HepG2 (cell line): ENCODE measurements at regions not wholly inside any gene's neighbourhood (a gene's known extent, or its start where the extent isn't known, plus 50 kb on each side); places are given as distances from the start of the nearest gene placed in this dataset.

Experiments
- ATAC-seq: fragments of 200-7000 bp; cut with Tn5 transposase; 3 replicates; pipeline ENCODE4 v1.9.1; 2020; ENCODE audit warnings: mild to moderate bottlenecking, moderate library complexity
- BruUV-seq: library from RNA; stranded (reverse); fragments of 400-500 nt; replicated peaks from 2 replicates; lab custom pipeline; 2021; lab: Mats Ljungman, UMichigan
- CTCF ChIA-PET: fragments of 300-600 bp; formaldehyde crosslinking; extraction: SDS; loops from one replicate; lab custom pipeline; 2021; ENCODE audit warnings: low total read pairs, inconsistent platforms, low intra/inter-chr PET ratio; lab: Yijun Ruan, JAX
- POLR2A ChIA-PET: fragments of 350-600 bp; sonication (Branson Sonifier 250); formaldehyde crosslinking; loops from one replicate; lab custom pipeline; 2020; ENCODE audit warnings: antibody characterized with exemption, inconsistent platforms; lab: Yijun Ruan, JAX
- DNase-seq: peaks from one replicate; pipeline ENCODE4 v3.0.0-alpha.2; 2015; ENCODE audit warnings: low spot score
- FAIRE-seq: peaks from 3 replicates; lab custom pipeline; 2011; peaks lifted over from hg19 to GRCh38; lab: Jason Lieb, UNC
- H2AFZ ChIP-seq: one replicate; pipeline ENCODE4 v1.6.1; 2011; ENCODE audit warnings: low read length, inconsistent platforms
- H3K27ac ChIP-seq: fragments of 300-600 bp; 3 replicates; pipeline ENCODE4 v1.8.0; 2011; ENCODE audit warnings: mixed run types, mild to moderate bottlenecking, mixed read lengths, low read length, inconsistent platforms; ENCODE audit not compliant: insufficient read depth; ENCODE audit errors: extremely low read length
- H3K27me3 ChIP-seq, 2 experiments: fragments of 200-600 bp in 1 of 2; 2 replicates in 1 of 2; 3 replicates in 1 of 2; pipeline versions ENCODE4 v1.6.0 to v1.8.0; 2011; ENCODE audit warnings: low read length in 2 of 2, mild to moderate bottlenecking in 2 of 2, moderate library complexity in 2 of 2, inconsistent platforms in 1 of 2; ENCODE audit not compliant: insufficient read depth in 2 of 2, control insufficient read depth in 1 of 2
- H3K36me3 ChIP-seq, 2 experiments: fragments of 200-600 bp in 1 of 2; replicated peaks in 1 of 2; 2 replicates in 1 of 2; 3 replicates in 1 of 2; pipeline versions ENCODE4 v1.5.1 to v1.8.0; 2011; ENCODE audit warnings: low read length in 2 of 2, inconsistent platforms in 1 of 2; ENCODE audit not compliant: insufficient read depth in 2 of 2, control insufficient read depth in 1 of 2
- H3K4me1 ChIP-seq: 2 replicates; pipeline ENCODE4 v1.5.1; 2012; ENCODE audit warnings: low read length, inconsistent platforms; ENCODE audit not compliant: insufficient read depth
- H3K4me2 ChIP-seq: 2 replicates; pipeline ENCODE4 v1.6.0; 2011; ENCODE audit warnings: low read depth, low read length, inconsistent platforms
- H3K4me3 ChIP-seq, 3 experiments: fragments of 200-600 bp in 1 of 3; sonication (generic), shearing (Covaris generic) in 1 of 3; replicated peaks in 1 of 3; 2 replicates each; pipeline ENCODE4 v1.5.1; 2011 to 2016; ENCODE audit warnings: low read length in 3 of 3, inconsistent platforms in 2 of 3, low read depth in 2 of 3, mild to moderate bottlenecking in 2 of 3, control low read depth in 1 of 3, mixed read lengths in 1 of 3; ENCODE audit not compliant: insufficient read depth in 1 of 3
- H3K79me2 ChIP-seq: one replicate; pipeline ENCODE4 v1.6.1; 2011; ENCODE audit warnings: low read length, inconsistent platforms; ENCODE audit not compliant: insufficient read depth
- H3K9ac ChIP-seq: 2 replicates; pipeline ENCODE4 v1.6.0; 2011; ENCODE audit warnings: mild to moderate bottlenecking, low read depth, low read length, inconsistent platforms; ENCODE audit not compliant: insufficient read depth
- H3K9me3 ChIP-seq: 2 replicates; pipeline ENCODE4 v1.5.1; 2012; ENCODE audit warnings: mild to moderate bottlenecking, low read length
- H4K20me1 ChIP-seq: 2 replicates; pipeline ENCODE4 v1.6.0; 2011; ENCODE audit warnings: inconsistent platforms, mild to moderate bottlenecking, low read length, moderate library complexity; ENCODE audit not compliant: insufficient read depth
- CCDC6 ChIP-seq: sonication (generic); formaldehyde crosslinking; IDR thresholded peaks from 2 replicates; pipeline ENCODE4 v1.8.1; 2022; ENCODE audit warnings: mild to moderate bottlenecking, missing genetic modification reagents, moderate library complexity
- CHCHD3 ChIP-seq: sonication (generic); formaldehyde crosslinking; IDR thresholded peaks from 2 replicates; pipeline ENCODE4 v1.8.0; 2022; ENCODE audit warnings: mild to moderate bottlenecking, missing genetic modification reagents, moderate library complexity
- GATAD1 ChIP-seq: IDR thresholded peaks from 2 replicates; pipeline ENCODE4 v1.6.1; 2016; ENCODE audit warnings: missing genetic modification reagents, missing compliant biosample characterization
- MED13 ChIP-seq: sonication (generic); formaldehyde crosslinking; IDR thresholded peaks from 2 replicates; pipeline ENCODE4 v1.5.0; 2020; ENCODE audit warnings: missing genetic modification reagents
- MED8 ChIP-seq: sonication (generic); formaldehyde crosslinking; IDR thresholded peaks from 2 replicates; pipeline ENCODE4 v1.8.1; 2023; ENCODE audit warnings: mild to moderate bottlenecking, missing genetic modification reagents; ENCODE audit not compliant: insufficient replicate concordance
- PLRG1 ChIP-seq: fragments of 450-650 bp; conservative IDR thresholded peaks from 2 replicates; pipeline ENCODE4 v1.6.1; 2016
- POLR2A ChIP-seq, 2 experiments: IDR thresholded peaks; 2 replicates each; pipeline ENCODE4 v1.6.1; 2011; ENCODE audit warnings: low read depth in 2 of 2, low read length in 2 of 2, mild to moderate bottlenecking in 1 of 2, moderate library complexity in 1 of 2; ENCODE audit not compliant: insufficient read depth in 1 of 2
- RXRB ChIP-seq: IDR thresholded peaks from 2 replicates; pipeline ENCODE4 v1.6.1; 2016; ENCODE audit warnings: borderline replicate concordance, missing genetic modification reagents, missing compliant biosample characterization
- SRY ChIP-seq: sonication (generic); formaldehyde crosslinking; IDR thresholded peaks from 2 replicates; pipeline ENCODE4 v1.8.0; 2022; ENCODE audit warnings: mild to moderate bottlenecking, missing genetic modification reagents
- TFDP1 ChIP-seq: IDR thresholded peaks from 2 replicates; pipeline ENCODE4 v1.6.1; 2016; ENCODE audit warnings: missing compliant biosample characterization, missing genetic modification reagents, borderline replicate concordance
- ZKSCAN1 ChIP-seq: fragments of 150-350 bp; IDR thresholded peaks from 2 replicates; pipeline ENCODE4 v1.6.1; 2014; ENCODE audit warnings: low read length
- ZNF180 ChIP-seq: sonication (generic); formaldehyde crosslinking; IDR thresholded peaks from 2 replicates; pipeline ENCODE4 v1.4.0; 2020; ENCODE audit warnings: low read depth, missing genetic modification reagents, borderline replicate concordance
- ZNF460 ChIP-seq: sonication (generic); formaldehyde crosslinking; IDR thresholded peaks from 2 replicates; pipeline ENCODE4 v1.5.1; 2020; ENCODE audit warnings: missing genetic modification reagents, mild to moderate bottlenecking, borderline replicate concordance
- WGBS: methylation state at CpG from one replicate; pipeline ENCODE4 v1.1.6; 2017; ENCODE audit warnings: low lambda C conversion rate; 5-methylcytosine and 5-hydroxymethylcytosine counted together
- in situ Hi-C: cut with HindIII; loops from 2 replicates; pipeline ENCODE4 v1.10.0; 2017; ENCODE audit warnings: low pct_unique_long_range_greater_than_20kb; ENCODE audit not compliant: extremely low pct_ligation_motif_present
- intact Hi-C: fragments of 100-400 bp; cut with micrococcal nuclease; formaldehyde crosslinking; loops from one replicate; pipeline ENCODE4 v1.10.0; 2022; ENCODE audit not compliant: unreplicated experiment
- TF ChIP-seq, protein P1 (sequence below): sonication (generic); formaldehyde crosslinking; IDR thresholded peaks from 2 replicates; pipeline ENCODE4 v1.4.0; 2020; ENCODE audit warnings: missing genetic modification reagents, borderline replicate concordance
- TF ChIP-seq, protein P2 (sequence below): sonication (generic); formaldehyde crosslinking; IDR thresholded peaks from 2 replicates; pipeline ENCODE4 v1.5.1; 2020; ENCODE audit warnings: mild to moderate bottlenecking, missing genetic modification reagents, moderate library complexity
- TF ChIP-seq, protein P3 (sequence below): sonication (generic); formaldehyde crosslinking; IDR thresholded peaks from 2 replicates; pipeline ENCODE4 v1.4.0; 2020; ENCODE audit warnings: missing genetic modification reagents

GRCh38 chr18:4801151-4801550, 346.0 kb upstream of the DLGAP1 start:
- WGBS = 38% methylated on average over 2 of the region's 2 CpGs
- no TSS peak for BruUV-seq
- no peak for DNase-seq
- ChIA-PET CTCF (no interaction called here), POLR2A (no interaction called here)
- no peak overlapping the region for H3K27ac ChIP-seq
- no peaks in the 10 kb centered on the region for H3K36me3 ChIP-seq
- H3K79me2 ChIP-seq = no peaks in the 10 kb centered on the region
- no peak overlapping the region for H3K9ac ChIP-seq
- in situ Hi-C loops (no loop called here), intact Hi-C loops (no loop called here)
- no peak overlapping the region for H3K4me3 ChIP-seq
- H3K4me2 ChIP-seq = no peak overlapping the region
- no peaks in the 10 kb centered on the region for H3K27me3 ChIP-seq
- no peaks in the 10 kb centered on the region for H3K4me1 ChIP-seq
- peaks cover 63% of the 10 kb centered on the region for H3K9me3 ChIP-seq
- no peak overlapping the region for H2AFZ ChIP-seq
- no peak for ATAC-seq
- FAIRE-seq = no peak
- H4K20me1 ChIP-seq = no peaks in the 10 kb centered on the region
- TF ChIP-seq PLRG1 (no peak), POLR2A (IDR thresholded peaks at IDR 0.05; ENCODE audit: insufficient read depth in 1 of 2, low read depth in 2 of 2, low read length in 2 of 2) (no peak), CHCHD3 (CRISPR knock-in tag) (no peak), TFDP1 (CRISPR knock-in tag) (no peak), MED8 (no peak), CCDC6 (no peak), GATAD1 (CRISPR knock-in tag) (no peak), ZNF180 (CRISPR knock-in tag) (no peak), SRY (CRISPR knock-in tag) (no peak), ZNF460 (CRISPR knock-in tag) (no peak), MED13 (CRISPR knock-in tag) (no peak), RXRB (CRISPR knock-in tag) (no peak), ZKSCAN1 (no peak)
- TF ChIP-seq, protein P1, sequence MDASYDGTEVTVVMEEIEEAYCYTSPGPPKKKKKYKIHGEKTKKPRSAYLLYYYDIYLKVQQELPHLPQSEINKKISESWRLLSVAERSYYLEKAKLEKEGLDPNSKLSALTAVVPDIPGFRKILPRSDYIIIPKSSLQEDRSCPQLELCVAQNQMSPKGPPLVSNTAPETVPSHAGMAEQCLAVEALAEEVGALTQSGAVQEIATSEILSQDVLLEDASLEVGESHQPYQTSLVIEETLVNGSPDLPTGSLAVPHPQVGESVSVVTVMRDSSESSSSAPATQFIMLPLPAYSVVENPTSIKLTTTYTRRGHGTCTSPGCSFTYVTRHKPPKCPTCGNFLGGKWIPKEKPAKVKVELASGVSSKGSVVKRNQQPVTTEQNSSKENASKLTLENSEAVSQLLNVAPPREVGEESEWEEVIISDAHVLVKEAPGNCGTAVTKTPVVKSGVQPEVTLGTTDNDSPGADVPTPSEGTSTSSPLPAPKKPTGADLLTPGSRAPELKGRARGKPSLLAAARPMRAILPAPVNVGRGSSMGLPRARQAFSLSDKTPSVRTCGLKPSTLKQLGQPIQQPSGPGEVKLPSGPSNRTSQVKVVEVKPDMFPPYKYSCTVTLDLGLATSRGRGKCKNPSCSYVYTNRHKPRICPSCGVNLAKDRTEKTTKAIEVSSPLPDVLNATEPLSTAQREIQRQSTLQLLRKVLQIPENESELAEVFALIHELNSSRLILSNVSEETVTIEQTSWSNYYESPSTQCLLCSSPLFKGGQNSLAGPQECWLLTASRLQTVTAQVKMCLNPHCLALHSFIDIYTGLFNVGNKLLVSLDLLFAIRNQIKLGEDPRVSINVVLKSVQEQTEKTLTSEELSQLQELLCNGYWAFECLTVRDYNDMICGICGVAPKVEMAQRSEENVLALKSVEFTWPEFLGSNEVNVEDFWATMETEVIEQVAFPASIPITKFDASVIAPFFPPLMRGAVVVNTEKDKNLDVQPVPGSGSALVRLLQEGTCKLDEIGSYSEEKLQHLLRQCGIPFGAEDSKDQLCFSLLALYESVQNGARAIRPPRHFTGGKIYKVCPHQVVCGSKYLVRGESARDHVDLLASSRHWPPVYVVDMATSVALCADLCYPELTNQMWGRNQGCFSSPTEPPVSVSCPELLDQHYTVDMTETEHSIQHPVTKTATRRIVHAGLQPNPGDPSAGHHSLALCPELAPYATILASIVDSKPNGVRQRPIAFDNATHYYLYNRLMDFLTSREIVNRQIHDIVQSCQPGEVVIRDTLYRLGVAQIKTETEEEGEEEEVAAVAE (CRISPR knock-in tag) = no peak
- TF ChIP-seq, protein P2, sequence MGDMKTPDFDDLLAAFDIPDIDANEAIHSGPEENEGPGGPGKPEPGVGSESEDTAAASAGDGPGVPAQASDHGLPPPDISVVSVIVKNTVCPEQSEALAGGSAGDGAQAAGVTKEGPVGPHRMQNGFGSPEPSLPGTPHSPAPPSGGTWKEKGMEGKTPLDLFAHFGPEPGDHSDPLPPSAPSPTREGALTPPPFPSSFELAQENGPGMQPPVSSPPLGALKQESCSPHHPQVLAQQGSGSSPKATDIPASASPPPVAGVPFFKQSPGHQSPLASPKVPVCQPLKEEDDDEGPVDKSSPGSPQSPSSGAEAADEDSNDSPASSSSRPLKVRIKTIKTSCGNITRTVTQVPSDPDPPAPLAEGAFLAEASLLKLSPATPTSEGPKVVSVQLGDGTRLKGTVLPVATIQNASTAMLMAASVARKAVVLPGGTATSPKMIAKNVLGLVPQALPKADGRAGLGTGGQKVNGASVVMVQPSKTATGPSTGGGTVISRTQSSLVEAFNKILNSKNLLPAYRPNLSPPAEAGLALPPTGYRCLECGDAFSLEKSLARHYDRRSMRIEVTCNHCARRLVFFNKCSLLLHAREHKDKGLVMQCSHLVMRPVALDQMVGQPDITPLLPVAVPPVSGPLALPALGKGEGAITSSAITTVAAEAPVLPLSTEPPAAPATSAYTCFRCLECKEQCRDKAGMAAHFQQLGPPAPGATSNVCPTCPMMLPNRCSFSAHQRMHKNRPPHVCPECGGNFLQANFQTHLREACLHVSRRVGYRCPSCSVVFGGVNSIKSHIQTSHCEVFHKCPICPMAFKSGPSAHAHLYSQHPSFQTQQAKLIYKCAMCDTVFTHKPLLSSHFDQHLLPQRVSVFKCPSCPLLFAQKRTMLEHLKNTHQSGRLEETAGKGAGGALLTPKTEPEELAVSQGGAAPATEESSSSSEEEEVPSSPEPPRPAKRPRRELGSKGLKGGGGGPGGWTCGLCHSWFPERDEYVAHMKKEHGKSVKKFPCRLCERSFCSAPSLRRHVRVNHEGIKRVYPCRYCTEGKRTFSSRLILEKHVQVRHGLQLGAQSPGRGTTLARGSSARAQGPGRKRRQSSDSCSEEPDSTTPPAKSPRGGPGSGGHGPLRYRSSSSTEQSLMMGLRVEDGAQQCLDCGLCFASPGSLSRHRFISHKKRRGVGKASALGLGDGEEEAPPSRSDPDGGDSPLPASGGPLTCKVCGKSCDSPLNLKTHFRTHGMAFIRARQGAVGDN (CRISPR knock-in tag) = no peak
- TF ChIP-seq, protein P3, sequence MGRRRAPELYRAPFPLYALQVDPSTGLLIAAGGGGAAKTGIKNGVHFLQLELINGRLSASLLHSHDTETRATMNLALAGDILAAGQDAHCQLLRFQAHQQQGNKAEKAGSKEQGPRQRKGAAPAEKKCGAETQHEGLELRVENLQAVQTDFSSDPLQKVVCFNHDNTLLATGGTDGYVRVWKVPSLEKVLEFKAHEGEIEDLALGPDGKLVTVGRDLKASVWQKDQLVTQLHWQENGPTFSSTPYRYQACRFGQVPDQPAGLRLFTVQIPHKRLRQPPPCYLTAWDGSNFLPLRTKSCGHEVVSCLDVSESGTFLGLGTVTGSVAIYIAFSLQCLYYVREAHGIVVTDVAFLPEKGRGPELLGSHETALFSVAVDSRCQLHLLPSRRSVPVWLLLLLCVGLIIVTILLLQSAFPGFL = no peak
